ENCODE measurements at regions not wholly inside any gene's neighbourhood (a gene's known extent, or its start where the extent isn't known, plus 50 kb on each side); places are given as distances from the start of the nearest gene placed in this dataset.
A peak's percentile ranks its signal among the peaks of the same experiment; 100 is the strongest.

GRCh38 chr18:54433368-54433767 lies 75.7 kb downstream of the C18orf54 start:
- no peak for TF ChIP-seq CTCF (IDR thresholded peaks at IDR 0.05; ENCODE audit: insufficient read depth, low read depth, low read length, missing control alignments)
- no peak for DNase-seq (ENCODE audit: low read depth)
- no peak overlapping the region for H3K4me3 ChIP-seq (ENCODE audit: low read depth, low read length)

- H3K4me3 ChIP-seq (ENCODE audit: low read depth, low read length) = no peak overlapping the region
- TF ChIP-seq CTCF (IDR thresholded peaks at IDR 0.05; ENCODE audit: insufficient read depth, low read depth, low read length, missing control alignments) = no peak
- DNase-seq (ENCODE audit: low read depth) = no peak
These were observed 76.2 kb downstream of the C18orf54 start for GRCh38 chr18:54433857-54434256.

GRCh38 chr18:54434453-54434852 lies 76.7 kb downstream of the C18orf54 start:
- TF ChIP-seq CTCF (IDR thresholded peaks at IDR 0.05; ENCODE audit: insufficient read depth, low read depth, low read length, missing control alignments) = no peak
- no peak overlapping the region for H3K4me3 ChIP-seq (ENCODE audit: low read depth, low read length)
- DNase-seq (ENCODE audit: low read depth) = no peak

- no peak overlapping the region for H3K4me3 ChIP-seq (ENCODE audit: low read depth, low read length)
- no peak for DNase-seq (ENCODE audit: low read depth)
- no peak for TF ChIP-seq CTCF (IDR thresholded peaks at IDR 0.05; ENCODE audit: insufficient read depth, low read depth, low read length, missing control alignments)
These were observed 78.8 kb downstream of the C18orf54 start for GRCh38 chr18:54436501-54436900.

GRCh38 chr18:54440292-54440691 lies 82.6 kb downstream of the C18orf54 start:
- no peak for TF ChIP-seq CTCF (IDR thresholded peaks at IDR 0.05; ENCODE audit: insufficient read depth, low read depth, low read length, missing control alignments)

GRCh38 chr18:54444319-54444914 lies 86.7 kb downstream of the C18orf54 start:
- peak; percentile 63 for DNase-seq (ENCODE audit: low read depth)
- TF ChIP-seq CTCF (IDR thresholded peaks at IDR 0.05; ENCODE audit: insufficient read depth, low read depth, low read length, missing control alignments) = peak; percentile 77
- H3K4me3 ChIP-seq (ENCODE audit: low read depth, low read length) = no peak overlapping the region

More at GRCh38 chr18:54440292-54440691, 82.6 kb downstream of the C18orf54 start:
- H3K4me3 ChIP-seq (ENCODE audit: low read depth, low read length) = no peak overlapping the region
- DNase-seq (ENCODE audit: low read depth) = no peak

GRCh38 chr18:54453996-54454395 lies 96.3 kb downstream of the C18orf54 start:
- TF ChIP-seq CTCF (IDR thresholded peaks at IDR 0.05; ENCODE audit: insufficient read depth, low read depth, low read length, missing control alignments) = no peak
- H3K4me3 ChIP-seq (ENCODE audit: low read depth, low read length) = no peak overlapping the region
- no peak for DNase-seq (ENCODE audit: low read depth)
